Stimulated activated CD4-positive, alpha-beta T cell treated with anti-CD3 and anti-CD28 coated beads, Interleukin-12 subunit alpha, Interleukin-12 subunit beta, amount 100 ng/mL, for 48 hours (primary cell): ENCODE measurements at regions not wholly inside any gene's neighbourhood (a gene's known extent, or its start where the extent isn't known, plus 50 kb on each side); places are given as distances from the start of the nearest gene placed in this dataset.

Experiments
- DNase-seq, 3 donors: peaks; one replicate each; pipeline ENCODE4 v3.0.0-alpha.2; 2020; ENCODE audit warnings: low read depth in 2 of 3, low spot score in 1 of 3

- no peak for DNase-seq
Observed at GRCh38 chr3:79835701-79836100, 67.9 kb upstream of the ROBO1 start.

DNA sequence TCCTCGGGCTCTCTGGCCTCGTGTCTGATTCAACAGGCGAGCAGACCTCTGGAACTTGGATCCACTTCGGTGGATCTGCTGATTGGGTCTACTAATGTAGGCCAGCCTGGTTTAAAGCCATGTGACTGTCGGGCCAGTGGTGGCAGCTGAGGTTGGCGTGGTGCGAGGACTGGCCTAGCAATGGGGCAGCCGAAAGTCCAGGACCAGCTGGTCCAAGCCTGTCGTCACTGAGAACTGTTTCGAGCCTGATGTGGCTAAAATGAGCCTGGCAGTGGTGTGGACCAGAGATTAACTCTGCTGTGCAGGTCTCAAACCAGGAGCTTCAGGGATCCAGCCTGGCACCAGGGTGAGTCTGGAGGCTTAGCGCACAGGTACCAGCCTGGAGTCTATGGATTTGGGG lies 56.4 kb upstream of the ROBO1 start:
- no peak for DNase-seq

- DNase-seq = no peak
Observed at GRCh38 chr3:79822076-79822475, 54.3 kb upstream of the ROBO1 start.

DNA sequence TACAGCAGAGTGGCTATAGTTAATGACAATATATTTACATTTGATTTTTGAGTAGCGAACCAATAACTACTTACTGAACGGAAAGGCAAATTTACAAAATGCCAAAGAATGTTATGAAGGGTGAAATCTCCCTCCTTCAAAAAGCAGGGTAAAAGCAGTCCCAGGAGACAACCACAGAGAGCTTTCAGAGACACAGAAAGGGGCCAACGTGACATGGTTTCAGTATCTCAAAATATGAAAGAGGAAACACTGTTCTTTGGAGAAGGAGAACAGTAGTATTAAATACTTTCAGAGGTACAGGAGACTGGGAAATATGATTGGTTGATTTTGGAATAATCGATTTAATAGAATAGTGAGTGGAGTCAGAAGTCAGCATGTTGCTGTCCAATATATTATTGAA lies 52.3 kb upstream of the ROBO1 start:
- DNase-seq = no peak

DNA sequence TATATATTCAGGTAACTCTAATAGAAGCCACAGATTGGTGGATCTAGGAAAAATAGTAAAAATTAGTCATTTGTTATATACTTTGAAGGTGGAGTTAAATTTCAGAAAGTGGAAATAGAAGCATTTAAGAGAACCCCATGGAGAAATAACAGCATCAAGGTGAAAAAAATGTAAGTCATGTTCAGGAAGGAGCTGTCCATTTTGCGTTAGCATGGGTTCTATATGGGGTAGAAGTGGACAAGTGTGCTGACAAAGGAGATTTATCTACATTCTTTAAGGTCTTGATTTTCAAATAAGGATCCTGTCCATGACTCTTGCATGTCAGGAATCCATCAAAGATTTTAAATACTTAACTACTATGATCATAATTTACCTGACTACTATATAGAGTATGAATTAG lies 50.2 kb upstream of the ROBO1 start:
- no peak for DNase-seq
